WI38 (cell line): ENCODE measurements at regions not wholly inside any gene's neighbourhood (a gene's known extent, or its start where the extent isn't known, plus 50 kb on each side); places are given as distances from the start of the nearest gene placed in this dataset.

Experiments used
- H3K4me3 ChIP-seq: 2 replicates; pipeline ENCODE4 v1.5.1; 2011; ENCODE audit warnings: low read depth, mild to moderate bottlenecking, control low read depth, low read length
- CTCF ChIP-seq: IDR thresholded peaks from 2 replicates; pipeline ENCODE4 v1.5.1; 2012; ENCODE audit warnings: low read depth, mild to moderate bottlenecking, control low read depth, low read length

- H3K4me3 ChIP-seq = no peak overlapping the region
- TF ChIP-seq CTCF = no peak
These were observed 142.0 kb downstream of the NR4A2 start for GRCh38 chr2:156190517-156190916.

GRCh38 chr2:156189584-156189983 lies 142.9 kb downstream of the NR4A2 start:
- TF ChIP-seq CTCF = no peak
- no peak overlapping the region for H3K4me3 ChIP-seq

- no peak overlapping the region for H3K4me3 ChIP-seq
- TF ChIP-seq CTCF = no peak
These were observed 143.4 kb downstream of the NR4A2 start for GRCh38 chr2:156189143-156189542.

- no peak for TF ChIP-seq CTCF
- no peak overlapping the region for H3K4me3 ChIP-seq
These were observed 150.4 kb downstream of the NR4A2 start for GRCh38 chr2:156182132-156182531.

- no peak overlapping the region for H3K4me3 ChIP-seq
- no peak for TF ChIP-seq CTCF
These were observed 151.3 kb downstream of the NR4A2 start for GRCh38 chr2:156181208-156181607.

GRCh38 chr2:156177654-156178053 lies 154.9 kb downstream of the NR4A2 start:
- no peak overlapping the region for H3K4me3 ChIP-seq
- TF ChIP-seq CTCF = no peak

- no peak for TF ChIP-seq CTCF
- H3K4me3 ChIP-seq = no peak overlapping the region
These were observed 156.6 kb downstream of the NR4A2 start for GRCh38 chr2:156175946-156176345.
